Upper lobe of right lung (tissue), 1 donor: ENCODE measurements at regions not wholly inside any gene's neighbourhood (a gene's known extent, or its start where the extent isn't known, plus 50 kb on each side); places are given as distances from the start of the nearest gene placed in this dataset.

Experiments
- ATAC-seq: fragments of 200-7000 bp; cut with Tn5 transposase; one replicate; pipeline ENCODE4 v1.9.1; 2020; ENCODE audit warnings: mild to moderate bottlenecking, moderate library complexity
- DNase-seq: peaks from one replicate; pipeline ENCODE4 v3.0.0-alpha.2; 2020
- H3K27ac ChIP-seq: fragments of 200-600 bp; one replicate; pipeline ENCODE4 v1.8.0; 2022
- H3K27me3 ChIP-seq: fragments of 200-600 bp; one replicate; pipeline ENCODE4 v1.8.0; 2022; ENCODE audit warnings: mild to moderate bottlenecking
- H3K36me3 ChIP-seq: fragments of 200-600 bp; one replicate; pipeline ENCODE4 v1.8.0; 2022
- H3K4me1 ChIP-seq: fragments of 200-600 bp; one replicate; pipeline ENCODE4 v1.8.0; 2022
- H3K4me3 ChIP-seq: fragments of 200-600 bp; one replicate; pipeline ENCODE4 v1.8.0; 2022; ENCODE audit warnings: mild to moderate bottlenecking
- H3K9me3 ChIP-seq: fragments of 200-600 bp; one replicate; pipeline ENCODE4 v1.8.0; 2022
- CTCF ChIP-seq: fragments of 200-600 bp; IDR thresholded peaks from one replicate; pipeline ENCODE4 v1.8.0; 2022; ENCODE audit warnings: antibody characterized with exemption
- intact Hi-C: fragments of 100-400 bp; cut with DNase I; formaldehyde crosslinking; loops from one replicate; pipeline ENCODE4 v1.11.0; 2022
- donor health status: DM: no; HTN: yes; CAD: no; lungs with severe emphysema.

GRCh38 chr4:128688846-128689437, 120.6 kb upstream of the JADE1 start:
- Histone ChIP-seq H3K27me3 (no peaks in the 10 kb centered on the region), H3K4me1 (no peaks in the 10 kb centered on the region), H3K36me3 (no peaks in the 10 kb centered on the region), H3K4me3 (no peak overlapping the region), H3K27ac (no peak overlapping the region), H3K9me3 (no peaks in the 10 kb centered on the region)
- no peak for TF ChIP-seq CTCF
- intact Hi-C loops, result no loop called here
- DNase-seq, result no peak
- ATAC-seq, result no peak

DNA sequence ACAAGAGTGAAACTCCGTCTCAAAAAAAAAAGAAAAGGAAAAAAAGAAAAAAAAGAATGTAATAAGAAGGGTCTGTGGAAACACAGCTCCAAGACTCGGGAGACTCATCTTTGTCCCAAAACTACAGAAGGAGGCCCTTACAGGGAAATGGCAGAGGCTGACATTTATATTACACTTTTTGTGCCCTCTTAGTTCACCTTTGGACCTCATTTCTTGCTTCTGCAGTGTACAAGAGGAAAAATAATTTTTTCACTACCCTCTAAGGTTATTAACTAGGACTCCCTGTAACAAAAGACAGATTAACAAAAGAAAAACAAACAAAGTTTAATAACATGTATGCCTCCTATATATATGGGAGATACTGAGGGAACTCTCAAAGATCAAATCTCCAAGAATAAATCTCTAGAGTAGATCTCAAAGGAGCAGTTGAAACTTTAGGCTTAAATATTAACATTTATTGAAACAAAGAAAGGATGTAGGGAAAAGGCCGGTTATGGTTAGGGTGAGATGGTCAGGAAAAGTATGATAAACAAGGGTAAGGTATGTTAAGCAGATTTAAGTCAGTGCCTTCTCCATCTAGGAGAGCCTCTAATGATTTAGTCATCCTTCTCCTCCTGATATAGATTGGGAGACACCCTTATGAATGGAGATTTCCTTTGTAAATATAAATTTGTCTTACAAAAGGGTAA, 121.3 kb upstream of the JADE1 start:
- no peaks in the 10 kb centered on the region for H3K9me3 ChIP-seq
- DNase-seq (no peak), ATAC-seq (no peak)
- TF ChIP-seq CTCF, result no peak
- H3K4me3 ChIP-seq, result no peak overlapping the region
- no peaks in the 10 kb centered on the region for H3K36me3 ChIP-seq
- no peak overlapping the region for H3K27ac ChIP-seq
- no peaks in the 10 kb centered on the region for H3K4me1 ChIP-seq
- intact Hi-C loops, result no loop called here
- no peaks in the 10 kb centered on the region for H3K27me3 ChIP-seq

GRCh38 chr4:128686810-128687209, 122.7 kb upstream of the JADE1 start:
- Histone ChIP-seq H3K27ac (no peak overlapping the region), H3K27me3 (no peaks in the 10 kb centered on the region), H3K4me3 (no peak overlapping the region), H3K9me3 (no peaks in the 10 kb centered on the region), H3K4me1 (no peaks in the 10 kb centered on the region), H3K36me3 (no peaks in the 10 kb centered on the region)
- TF ChIP-seq CTCF, result no peak
- ATAC-seq, result no peak
- intact Hi-C loops, result no loop called here
- no peak for DNase-seq

- no peak for TF ChIP-seq CTCF
- no peaks in the 10 kb centered on the region for H3K36me3 ChIP-seq
- no peak overlapping the region for H3K4me3 ChIP-seq
- no peak overlapping the region for H3K27ac ChIP-seq
- DNase-seq, result no peak
- no peaks in the 10 kb centered on the region for H3K27me3 ChIP-seq
- intact Hi-C loops, result no loop called here
- H3K4me1 ChIP-seq, result no peaks in the 10 kb centered on the region
- no peak for ATAC-seq
- no peaks in the 10 kb centered on the region for H3K9me3 ChIP-seq
Observed at GRCh38 chr4:128686032-128686465, 123.5 kb upstream of the JADE1 start.

DNA sequence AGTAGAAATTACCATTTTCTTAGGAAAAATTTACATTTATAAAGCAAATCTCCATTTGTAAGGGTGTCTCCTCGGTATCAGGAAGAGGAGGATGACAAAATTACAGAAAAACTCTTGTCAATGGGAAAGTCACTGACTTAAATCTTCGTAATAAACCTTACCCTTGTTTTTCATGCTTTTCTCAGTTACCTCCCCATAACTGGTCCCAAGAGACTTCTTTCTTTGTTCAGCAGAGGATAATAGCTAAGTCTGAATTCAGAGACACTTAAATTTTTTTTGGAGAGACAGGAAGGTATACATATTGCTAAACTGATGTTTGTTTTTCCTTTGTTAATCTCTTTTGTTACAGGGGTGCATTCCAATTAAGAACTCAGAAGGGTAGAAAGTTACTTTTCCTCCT, 125.5 kb upstream of the JADE1 start:
- TF ChIP-seq CTCF, result no peak
- Histone ChIP-seq H3K36me3 (no peaks in the 10 kb centered on the region), H3K27me3 (no peaks in the 10 kb centered on the region), H3K4me3 (no peak overlapping the region), H3K27ac (no peak overlapping the region), H3K4me1 (no peaks in the 10 kb centered on the region), H3K9me3 (no peaks in the 10 kb centered on the region)
- DNase-seq (no peak), ATAC-seq (no peak)
- intact Hi-C loops, result no loop called here
